ENCODE measurements at regions not wholly inside any gene's neighbourhood (a gene's known extent, or its start where the extent isn't known, plus 50 kb on each side); places are given as distances from the start of the nearest gene placed in this dataset.

DNA sequence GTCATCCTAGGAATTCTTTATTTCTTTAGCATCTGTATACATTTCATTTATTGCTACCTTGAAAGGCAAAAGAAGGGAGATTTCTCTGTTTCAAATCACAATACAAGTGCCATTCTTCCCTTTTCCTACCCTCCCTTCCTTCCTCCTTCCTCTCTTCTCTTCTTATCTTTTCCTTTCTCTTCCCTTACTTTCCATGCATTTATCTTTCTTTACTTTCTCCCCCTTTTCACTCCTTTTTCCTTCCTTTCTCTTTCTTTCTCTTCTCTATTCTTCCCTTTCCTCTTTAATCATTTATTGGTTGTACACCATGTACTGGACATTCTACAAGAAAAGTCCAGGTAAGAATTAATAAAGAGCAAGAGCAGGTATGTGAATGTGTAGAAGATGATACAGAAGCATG lies 251.0 kb upstream of the PEX5L start:
- H3K18ac ChIP-seq (ENCODE audit: low read depth in 1 of 2, low read length in 2 of 2): no peak overlapping the region
- no peak overlapping the region for H3K23ac ChIP-seq (ENCODE audit: low read length in 2 of 2)
- H3K9ac ChIP-seq (ENCODE audit: low read length): no peak overlapping the region
- H3K27me3 ChIP-seq (ENCODE audit: control insufficient read depth in 1 of 2, insufficient read depth in 1 of 2, low read length in 2 of 2): no peaks in the 10 kb centered on the region
- no peak for DNase-seq
- H4K8ac ChIP-seq (ENCODE audit: low read length): no peak overlapping the region
- H2BK12ac ChIP-seq (ENCODE audit: low read length in 2 of 2): no peak overlapping the region
- H3K4me3 ChIP-seq (ENCODE audit: insufficient read depth in 1 of 2, low read depth in 1 of 2, low read length in 2 of 2): no peak overlapping the region
- H2AFZ ChIP-seq (ENCODE audit: low read depth, low read length): no peak overlapping the region
- no peak overlapping the region for H3K27ac ChIP-seq (ENCODE audit: low read length, poor library complexity, severe bottlenecking)
- no peaks in the 10 kb centered on the region for H3K79me1 ChIP-seq (replicated peaks; ENCODE audit: low read length, poor library complexity, severe bottlenecking)
- no peaks in the 10 kb centered on the region for H3K36me3 ChIP-seq (ENCODE audit: control insufficient read depth in 1 of 2, insufficient read depth in 2 of 2, low read depth in 1 of 2, low read length in 2 of 2)
- no peaks in the 10 kb centered on the region for H3K4me1 ChIP-seq (ENCODE audit: control insufficient read depth, insufficient read depth, low read depth, low read length)
- H4K91ac ChIP-seq (ENCODE audit: low read length): no peak overlapping the region
- H2BK5ac ChIP-seq (ENCODE audit: low read depth, low read length, poor library complexity, severe bottlenecking): no peak overlapping the region
- H2BK120ac ChIP-seq (ENCODE audit: low read depth, low read length): no peak overlapping the region
- no peak overlapping the region for H3K4me2 ChIP-seq (ENCODE audit: low read length, poor library complexity, severe bottlenecking)
- H2AK5ac ChIP-seq (ENCODE audit: low read length, severe bottlenecking): no peak overlapping the region
- no peak overlapping the region for H2BK15ac ChIP-seq (ENCODE audit: low read depth, poor library complexity, severe bottlenecking)
- H3K14ac ChIP-seq (ENCODE audit: low read length in 2 of 2): no peak overlapping the region
- H3K4ac ChIP-seq (ENCODE audit: low read depth in 1 of 2, low read length in 2 of 2): no peak overlapping the region
- no peaks in the 10 kb centered on the region for H3K9me3 ChIP-seq (ENCODE audit: control insufficient read depth, low read length)

DNA sequence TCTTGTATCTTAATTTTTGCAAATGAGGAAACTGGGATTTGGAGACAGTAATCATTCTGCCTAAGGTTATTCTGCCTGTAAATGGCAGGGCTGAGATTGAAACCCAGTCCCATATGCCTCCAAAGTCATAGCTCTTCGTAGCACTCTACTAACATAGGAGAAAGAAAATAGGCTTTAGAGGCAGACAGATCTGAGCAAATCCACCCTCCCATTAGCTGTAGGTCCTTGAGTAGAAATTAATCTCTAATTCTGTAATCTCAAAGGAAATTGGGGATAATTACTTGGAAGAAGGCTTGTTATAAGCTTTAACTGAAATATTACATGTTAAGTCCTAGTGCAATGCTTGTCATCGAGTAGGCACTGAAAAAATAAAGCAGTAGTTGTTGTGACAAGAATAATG lies 252.1 kb upstream of the PEX5L start:
- Histone ChIP-seq H2BK5ac (ENCODE audit: low read depth, low read length, poor library complexity, severe bottlenecking) (no peak overlapping the region), H3K14ac (ENCODE audit: low read length in 2 of 2) (no peak overlapping the region), H3K4me2 (ENCODE audit: low read length, poor library complexity, severe bottlenecking) (no peak overlapping the region), H3K4me3 (ENCODE audit: insufficient read depth in 1 of 2, low read depth in 1 of 2, low read length in 2 of 2) (no peak overlapping the region), H3K4me1 (ENCODE audit: control insufficient read depth, insufficient read depth, low read depth, low read length) (no peaks in the 10 kb centered on the region), H2AFZ (ENCODE audit: low read depth, low read length) (no peak overlapping the region), H2BK15ac (ENCODE audit: low read depth, poor library complexity, severe bottlenecking) (no peak overlapping the region), H2BK120ac (ENCODE audit: low read depth, low read length) (no peak overlapping the region), H2BK12ac (ENCODE audit: low read length in 2 of 2) (no peak overlapping the region), H4K8ac (ENCODE audit: low read length) (no peak overlapping the region), H4K91ac (ENCODE audit: low read length) (no peak overlapping the region), H3K9ac (ENCODE audit: low read length) (no peak overlapping the region), H3K4ac (ENCODE audit: low read depth in 1 of 2, low read length in 2 of 2) (no peak overlapping the region), H2AK5ac (ENCODE audit: low read length, severe bottlenecking) (no peak overlapping the region), H3K18ac (ENCODE audit: low read depth in 1 of 2, low read length in 2 of 2) (no peak overlapping the region), H3K23ac (ENCODE audit: low read length in 2 of 2) (no peak overlapping the region), H3K79me1 (replicated peaks; ENCODE audit: low read length, poor library complexity, severe bottlenecking) (no peaks in the 10 kb centered on the region), H3K27me3 (ENCODE audit: control insufficient read depth in 1 of 2, insufficient read depth in 1 of 2, low read length in 2 of 2) (no peaks in the 10 kb centered on the region), H3K9me3 (ENCODE audit: control insufficient read depth, low read length) (no peaks in the 10 kb centered on the region), H3K36me3 (ENCODE audit: control insufficient read depth in 1 of 2, insufficient read depth in 2 of 2, low read depth in 1 of 2, low read length in 2 of 2) (no peaks in the 10 kb centered on the region), H3K27ac (ENCODE audit: low read length, poor library complexity, severe bottlenecking) (no peak overlapping the region)
- no peak for DNase-seq
- 71% methylated on average over 1 of the region's 2 CpGs for WGBS

DNA sequence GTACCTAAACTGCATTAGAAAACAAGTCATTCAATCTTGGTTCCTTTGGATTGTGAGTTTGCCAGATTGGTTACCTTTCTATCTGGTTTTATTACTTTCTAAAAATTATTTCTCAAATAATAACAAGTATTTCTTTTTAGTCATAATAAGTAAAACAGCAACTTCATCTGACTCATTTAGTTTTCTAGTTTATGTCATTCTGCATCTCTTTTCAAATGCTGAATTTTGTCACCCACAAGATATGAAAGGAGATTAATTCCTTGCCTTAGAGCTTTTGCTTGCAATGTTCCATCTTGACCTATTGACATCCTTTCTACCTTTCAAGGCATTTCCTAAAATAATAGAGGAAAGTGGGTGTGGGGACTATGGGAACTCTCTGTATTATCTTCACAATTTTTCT lies 253.6 kb upstream of the PEX5L start:
- DNase-seq: no peak
- no peak overlapping the region for H4K91ac ChIP-seq (ENCODE audit: low read length)
- no peak overlapping the region for H3K4me2 ChIP-seq (ENCODE audit: low read length, poor library complexity, severe bottlenecking)
- H3K14ac ChIP-seq (ENCODE audit: low read length in 2 of 2): no peak overlapping the region
- no peak overlapping the region for H3K18ac ChIP-seq (ENCODE audit: low read depth in 1 of 2, low read length in 2 of 2)
- no peaks in the 10 kb centered on the region for H3K9me3 ChIP-seq (ENCODE audit: control insufficient read depth, low read length)
- no peak overlapping the region for H2BK15ac ChIP-seq (ENCODE audit: low read depth, poor library complexity, severe bottlenecking)
- H3K36me3 ChIP-seq (ENCODE audit: control insufficient read depth in 1 of 2, insufficient read depth in 2 of 2, low read depth in 1 of 2, low read length in 2 of 2): no peaks in the 10 kb centered on the region
- no peak overlapping the region for H2AK5ac ChIP-seq (ENCODE audit: low read length, severe bottlenecking)
- H4K8ac ChIP-seq (ENCODE audit: low read length): no peak overlapping the region
- no peak overlapping the region for H3K9ac ChIP-seq (ENCODE audit: low read length)
- H3K23ac ChIP-seq (ENCODE audit: low read length in 2 of 2): no peak overlapping the region
- no peak overlapping the region for H2BK120ac ChIP-seq (ENCODE audit: low read depth, low read length)
- H2BK12ac ChIP-seq (ENCODE audit: low read length in 2 of 2): no peak overlapping the region
- H3K79me1 ChIP-seq (replicated peaks; ENCODE audit: low read length, poor library complexity, severe bottlenecking): no peaks in the 10 kb centered on the region
- H3K4me1 ChIP-seq (ENCODE audit: control insufficient read depth, insufficient read depth, low read depth, low read length): no peaks in the 10 kb centered on the region
- no peak overlapping the region for H3K27ac ChIP-seq (ENCODE audit: low read length, poor library complexity, severe bottlenecking)
- H3K27me3 ChIP-seq (ENCODE audit: control insufficient read depth in 1 of 2, insufficient read depth in 1 of 2, low read length in 2 of 2): no peaks in the 10 kb centered on the region
- no peak overlapping the region for H3K4ac ChIP-seq (ENCODE audit: low read depth in 1 of 2, low read length in 2 of 2)
- no peak overlapping the region for H2AFZ ChIP-seq (ENCODE audit: low read depth, low read length)
- H2BK5ac ChIP-seq (ENCODE audit: low read depth, low read length, poor library complexity, severe bottlenecking): no peak overlapping the region
- H3K4me3 ChIP-seq (ENCODE audit: insufficient read depth in 1 of 2, low read depth in 1 of 2, low read length in 2 of 2): no peak overlapping the region

DNA sequence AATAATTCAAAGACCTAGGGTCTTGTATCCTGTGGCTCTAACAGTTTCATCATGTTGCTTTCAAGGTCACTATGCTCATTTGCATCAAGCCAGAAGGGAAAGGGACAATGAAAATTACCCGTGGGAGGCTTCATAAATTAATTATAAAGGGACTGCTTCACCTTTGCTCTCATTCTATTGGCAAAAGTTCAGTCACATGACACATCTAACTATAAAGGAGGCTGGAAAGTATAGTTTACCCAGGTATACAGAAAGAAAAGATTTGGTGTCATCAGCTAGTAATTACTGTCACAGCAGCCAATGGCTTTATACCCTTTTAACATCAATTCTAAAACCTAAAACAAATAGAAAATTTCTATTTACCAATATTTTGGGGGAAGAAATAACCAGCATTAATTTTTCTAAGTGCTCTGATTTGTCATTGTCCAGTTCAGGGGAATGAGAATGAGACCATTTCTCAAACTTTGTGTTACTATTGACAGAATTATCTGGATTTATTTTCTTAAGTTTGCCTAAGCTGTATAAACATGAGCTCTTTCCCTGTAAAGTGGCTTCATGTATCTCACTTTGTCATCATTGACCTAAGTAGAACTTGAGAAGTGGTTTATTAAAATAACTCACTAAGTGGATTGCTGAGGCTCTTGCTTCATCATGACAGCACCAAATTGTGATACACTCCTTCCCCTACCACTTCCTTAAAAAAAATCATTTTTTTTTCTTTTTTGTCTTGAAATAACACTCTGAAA lies 257.7 kb upstream of the PEX5L start:
- no peaks in the 10 kb centered on the region for H3K4me1 ChIP-seq (ENCODE audit: control insufficient read depth, insufficient read depth, low read depth, low read length)
- H2BK15ac ChIP-seq (ENCODE audit: low read depth, poor library complexity, severe bottlenecking): no peak overlapping the region
- H3K23ac ChIP-seq (ENCODE audit: low read length in 2 of 2): no peak overlapping the region
- H3K27me3 ChIP-seq (ENCODE audit: control insufficient read depth in 1 of 2, insufficient read depth in 1 of 2, low read length in 2 of 2): no peaks in the 10 kb centered on the region
- no peak overlapping the region for H3K18ac ChIP-seq (ENCODE audit: low read depth in 1 of 2, low read length in 2 of 2)
- H3K9ac ChIP-seq (ENCODE audit: low read length): no peak overlapping the region
- H3K36me3 ChIP-seq (ENCODE audit: control insufficient read depth in 1 of 2, insufficient read depth in 2 of 2, low read depth in 1 of 2, low read length in 2 of 2): no peaks in the 10 kb centered on the region
- no peak overlapping the region for H4K8ac ChIP-seq (ENCODE audit: low read length)
- H3K79me1 ChIP-seq (replicated peaks; ENCODE audit: low read length, poor library complexity, severe bottlenecking): no peaks in the 10 kb centered on the region
- no peaks in the 10 kb centered on the region for H3K9me3 ChIP-seq (ENCODE audit: control insufficient read depth, low read length)
- no peak overlapping the region for H3K4me2 ChIP-seq (ENCODE audit: low read length, poor library complexity, severe bottlenecking)
- no peak overlapping the region for H3K14ac ChIP-seq (ENCODE audit: low read length in 2 of 2)
- no peak for DNase-seq
- H2BK5ac ChIP-seq (ENCODE audit: low read depth, low read length, poor library complexity, severe bottlenecking): no peak overlapping the region
- H3K27ac ChIP-seq (ENCODE audit: low read length, poor library complexity, severe bottlenecking): no peak overlapping the region
- no peak overlapping the region for H2BK12ac ChIP-seq (ENCODE audit: low read length in 2 of 2)
- H2AK5ac ChIP-seq (ENCODE audit: low read length, severe bottlenecking): no peak overlapping the region
- H2BK120ac ChIP-seq (ENCODE audit: low read depth, low read length): no peak overlapping the region
- WGBS: no CpG with 5 or more reads among the region's 1 CpG
- H3K4me3 ChIP-seq (ENCODE audit: insufficient read depth in 1 of 2, low read depth in 1 of 2, low read length in 2 of 2): no peak overlapping the region
- H3K4ac ChIP-seq (ENCODE audit: low read depth in 1 of 2, low read length in 2 of 2): no peak overlapping the region
- no peak overlapping the region for H2AFZ ChIP-seq (ENCODE audit: low read depth, low read length)
- H4K91ac ChIP-seq (ENCODE audit: low read length): no peak overlapping the region
